ENCODE measurements at regions not wholly inside any gene's neighbourhood (a gene's known extent, or its start where the extent isn't known, plus 50 kb on each side); places are given as distances from the start of the nearest gene placed in this dataset.

DNA sequence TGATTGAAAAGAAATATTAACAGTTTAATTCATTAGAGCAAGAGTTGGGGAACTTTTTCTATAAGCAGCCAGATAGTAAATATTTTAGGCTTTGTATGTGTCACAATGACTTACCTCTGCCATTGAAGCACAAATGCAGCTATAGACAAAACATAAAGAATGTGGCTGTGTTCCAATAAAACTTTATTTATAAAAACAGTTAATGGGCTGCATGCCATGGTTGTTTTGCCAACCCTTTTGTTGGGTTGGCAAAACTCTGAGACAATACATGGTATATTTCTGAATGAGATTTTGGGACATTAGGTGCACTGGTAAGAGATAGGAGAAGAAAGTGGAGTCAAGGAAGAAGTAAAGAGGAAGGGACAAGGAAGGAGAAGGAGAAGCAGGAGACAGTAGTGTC, 61.8 kb upstream of the CERS6 start:
- TF ChIP-seq, protein P1, sequence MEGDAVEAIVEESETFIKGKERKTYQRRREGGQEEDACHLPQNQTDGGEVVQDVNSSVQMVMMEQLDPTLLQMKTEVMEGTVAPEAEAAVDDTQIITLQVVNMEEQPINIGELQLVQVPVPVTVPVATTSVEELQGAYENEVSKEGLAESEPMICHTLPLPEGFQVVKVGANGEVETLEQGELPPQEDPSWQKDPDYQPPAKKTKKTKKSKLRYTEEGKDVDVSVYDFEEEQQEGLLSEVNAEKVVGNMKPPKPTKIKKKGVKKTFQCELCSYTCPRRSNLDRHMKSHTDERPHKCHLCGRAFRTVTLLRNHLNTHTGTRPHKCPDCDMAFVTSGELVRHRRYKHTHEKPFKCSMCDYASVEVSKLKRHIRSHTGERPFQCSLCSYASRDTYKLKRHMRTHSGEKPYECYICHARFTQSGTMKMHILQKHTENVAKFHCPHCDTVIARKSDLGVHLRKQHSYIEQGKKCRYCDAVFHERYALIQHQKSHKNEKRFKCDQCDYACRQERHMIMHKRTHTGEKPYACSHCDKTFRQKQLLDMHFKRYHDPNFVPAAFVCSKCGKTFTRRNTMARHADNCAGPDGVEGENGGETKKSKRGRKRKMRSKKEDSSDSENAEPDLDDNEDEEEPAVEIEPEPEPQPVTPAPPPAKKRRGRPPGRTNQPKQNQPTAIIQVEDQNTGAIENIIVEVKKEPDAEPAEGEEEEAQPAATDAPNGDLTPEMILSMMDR (IDR thresholded peaks at IDR 0.05; ENCODE audit: partially characterized antibody, unreplicated experiment): no peak
- H3K4me1 Mint-ChIP-seq (ENCODE audit: low read depth, unreplicated experiment): no peaks in the 10 kb centered on the region
- H3K36me3 Mint-ChIP-seq (ENCODE audit: unreplicated experiment): no peaks in the 10 kb centered on the region
- H3K27me3 Mint-ChIP-seq (ENCODE audit: unreplicated experiment): no peaks in the 10 kb centered on the region
- H3K4me3 Mint-ChIP-seq (ENCODE audit: unreplicated experiment): no peak overlapping the region
- H3K27ac Mint-ChIP-seq (ENCODE audit: unreplicated experiment): no peak overlapping the region
- no peaks in the 10 kb centered on the region for H3K9me3 Mint-ChIP-seq (ENCODE audit: unreplicated experiment)
- no peak for DNase-seq

DNA sequence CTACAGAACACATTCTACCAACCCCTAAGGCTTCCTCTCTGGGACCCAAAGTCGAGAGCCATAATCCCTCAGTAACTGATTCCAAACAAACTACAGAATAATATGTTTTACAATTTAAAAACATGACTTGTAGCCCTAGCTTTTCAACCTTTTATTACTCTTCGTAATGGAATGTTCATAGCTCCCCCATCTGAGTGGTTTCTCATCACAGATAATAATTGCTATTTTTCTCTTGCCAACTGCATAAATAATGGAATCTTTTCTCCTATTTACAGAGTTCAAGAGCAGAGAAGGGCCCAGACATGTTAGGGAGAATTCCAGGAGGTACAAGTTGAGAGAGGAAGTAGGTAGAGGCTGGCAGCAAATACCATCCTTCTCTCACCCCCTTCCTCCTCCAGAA, 59.9 kb upstream of the CERS6 start:
- no peaks in the 10 kb centered on the region for H3K27me3 Mint-ChIP-seq (ENCODE audit: unreplicated experiment)
- H3K27ac Mint-ChIP-seq (ENCODE audit: unreplicated experiment): no peak overlapping the region
- TF ChIP-seq, protein P1 (IDR thresholded peaks at IDR 0.05; ENCODE audit: partially characterized antibody, unreplicated experiment): no peak
- no peaks in the 10 kb centered on the region for H3K4me1 Mint-ChIP-seq (ENCODE audit: low read depth, unreplicated experiment)
- DNase-seq: no peak
- H3K9me3 Mint-ChIP-seq (ENCODE audit: unreplicated experiment): no peaks in the 10 kb centered on the region
- H3K4me3 Mint-ChIP-seq (ENCODE audit: unreplicated experiment): no peak overlapping the region
- no peaks in the 10 kb centered on the region for H3K36me3 Mint-ChIP-seq (ENCODE audit: unreplicated experiment)

DNA sequence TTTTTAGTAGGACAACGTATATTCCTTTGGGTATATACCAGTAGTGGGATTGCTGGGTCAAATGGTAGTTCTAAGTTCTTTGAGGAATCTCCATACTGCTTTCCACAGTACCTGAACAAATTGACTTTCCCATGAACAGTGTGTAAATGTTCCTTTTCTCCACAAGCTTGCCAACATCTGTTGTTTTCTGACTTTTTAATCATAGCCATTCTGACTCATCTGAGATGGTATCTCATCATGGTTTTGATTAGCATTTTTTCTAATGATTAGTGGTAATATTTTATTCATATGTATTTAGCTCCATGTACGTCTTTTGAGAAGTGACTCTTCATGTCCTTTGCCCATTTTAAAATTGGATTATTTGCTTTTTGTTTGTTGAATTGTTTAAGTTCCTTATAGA, 58.4 kb upstream of the CERS6 start:
- no peaks in the 10 kb centered on the region for H3K36me3 Mint-ChIP-seq (ENCODE audit: unreplicated experiment)
- no peaks in the 10 kb centered on the region for H3K9me3 Mint-ChIP-seq (ENCODE audit: unreplicated experiment)
- H3K27ac Mint-ChIP-seq (ENCODE audit: unreplicated experiment): no peak overlapping the region
- H3K27me3 Mint-ChIP-seq (ENCODE audit: unreplicated experiment): no peaks in the 10 kb centered on the region
- TF ChIP-seq, protein P1 (IDR thresholded peaks at IDR 0.05; ENCODE audit: partially characterized antibody, unreplicated experiment): no peak
- no peaks in the 10 kb centered on the region for H3K4me1 Mint-ChIP-seq (ENCODE audit: low read depth, unreplicated experiment)
- H3K4me3 Mint-ChIP-seq (ENCODE audit: unreplicated experiment): no peak overlapping the region
- no peak for DNase-seq

DNA sequence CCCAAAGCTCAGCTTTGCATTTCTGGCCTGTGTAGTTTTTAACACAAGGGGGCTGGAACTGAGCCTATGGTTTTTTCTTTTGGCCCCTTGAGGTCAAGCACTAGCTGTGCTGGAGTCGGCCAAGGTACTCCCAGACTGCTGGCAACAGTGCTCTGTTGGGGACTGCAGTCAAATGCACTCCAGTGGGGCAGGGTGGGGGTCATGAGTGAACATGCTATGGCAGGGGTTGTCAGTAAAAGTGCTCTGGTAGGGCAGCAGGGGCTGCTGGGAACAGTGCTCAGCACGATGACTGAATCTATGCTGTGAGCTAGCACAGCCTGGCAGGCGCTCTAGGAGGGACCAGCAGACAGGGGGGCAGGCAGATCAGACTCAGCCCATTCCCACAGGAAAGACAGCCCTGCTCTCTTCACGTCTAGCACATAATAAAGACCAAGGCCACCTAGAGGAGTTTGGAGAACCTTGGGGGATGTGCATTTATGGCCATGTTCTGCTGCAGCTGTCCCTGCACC, 55.0 kb upstream of the CERS6 start:
- no peak for DNase-seq
- no peak overlapping the region for H3K4me3 Mint-ChIP-seq (ENCODE audit: unreplicated experiment)
- peaks cover 2% of the 10 kb centered on the region for H3K27me3 Mint-ChIP-seq (ENCODE audit: unreplicated experiment)
- TF ChIP-seq, protein P1 (IDR thresholded peaks at IDR 0.05; ENCODE audit: partially characterized antibody, unreplicated experiment): no peak
- no peak overlapping the region for H3K27ac Mint-ChIP-seq (ENCODE audit: unreplicated experiment)
- no peaks in the 10 kb centered on the region for H3K9me3 Mint-ChIP-seq (ENCODE audit: unreplicated experiment)
- H3K4me1 Mint-ChIP-seq (ENCODE audit: low read depth, unreplicated experiment): no peaks in the 10 kb centered on the region
- H3K36me3 Mint-ChIP-seq (ENCODE audit: unreplicated experiment): no peaks in the 10 kb centered on the region

DNA sequence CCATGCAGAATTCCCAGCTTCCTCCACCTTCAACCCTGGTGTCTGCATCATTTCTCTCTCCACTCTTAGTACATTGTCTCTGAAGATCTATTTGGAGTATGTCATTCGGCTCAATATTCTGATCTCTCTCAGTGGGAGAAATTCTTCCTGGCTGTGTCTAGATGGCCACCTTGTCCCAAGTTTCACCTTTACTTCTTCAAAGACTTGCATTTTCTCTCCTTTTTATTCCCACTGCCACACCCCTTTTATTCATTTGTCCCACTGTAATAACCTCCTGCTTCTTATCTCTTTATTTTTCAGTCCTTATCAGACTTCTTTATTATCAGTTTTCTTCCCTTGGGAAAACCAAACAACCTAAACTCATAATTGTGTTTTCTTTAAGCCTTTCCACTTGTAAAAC, 54.3 kb upstream of the CERS6 start:
- Mint-ChIP-seq H3K27me3 (ENCODE audit: unreplicated experiment) (peaks cover 2% of the 10 kb centered on the region), H3K9me3 (ENCODE audit: unreplicated experiment) (no peaks in the 10 kb centered on the region), H3K4me3 (ENCODE audit: unreplicated experiment) (no peak overlapping the region), H3K4me1 (ENCODE audit: low read depth, unreplicated experiment) (no peaks in the 10 kb centered on the region), H3K36me3 (ENCODE audit: unreplicated experiment) (no peaks in the 10 kb centered on the region), H3K27ac (ENCODE audit: unreplicated experiment) (no peak overlapping the region)
- no peak for DNase-seq
- TF ChIP-seq, protein P1 (IDR thresholded peaks at IDR 0.05; ENCODE audit: partially characterized antibody, unreplicated experiment): no peak
